Prostate gland (tissue), 2 donors: ENCODE measurements at regions not wholly inside any gene's neighbourhood (a gene's known extent, or its start where the extent isn't known, plus 50 kb on each side); places are given as distances from the start of the nearest gene placed in this dataset.
"Not testable (repeated sequence)": the region's sequence is repeated elsewhere in the genome, so short reads cannot be mapped to it uniquely, and the experiment has no call there.

Experiments
- POLR2AphosphoS5 ChIP-seq: sonication (generic); formaldehyde crosslinking; IDR thresholded peaks from one replicate; pipeline ENCODE4 v1.6.1; 2017; ENCODE audit warnings: antibody characterized with exemption
- TF ChIP-seq, protein P1 (sequence below), 4 experiments: fragments of 200-600 bp in 2 of 4; fragments of 450-650 bp in 2 of 4; sonication (generic) in 2 of 4; IDR thresholded peaks; 1 replicate in 3 of 4; 2 replicates in 1 of 4; pipeline ENCODE4 v1.5.1; 2016 to 2019; ENCODE audit warnings: antibody characterized with exemption in 4 of 4, mild to moderate bottlenecking in 2 of 4, moderate library complexity in 2 of 4

DNA sequence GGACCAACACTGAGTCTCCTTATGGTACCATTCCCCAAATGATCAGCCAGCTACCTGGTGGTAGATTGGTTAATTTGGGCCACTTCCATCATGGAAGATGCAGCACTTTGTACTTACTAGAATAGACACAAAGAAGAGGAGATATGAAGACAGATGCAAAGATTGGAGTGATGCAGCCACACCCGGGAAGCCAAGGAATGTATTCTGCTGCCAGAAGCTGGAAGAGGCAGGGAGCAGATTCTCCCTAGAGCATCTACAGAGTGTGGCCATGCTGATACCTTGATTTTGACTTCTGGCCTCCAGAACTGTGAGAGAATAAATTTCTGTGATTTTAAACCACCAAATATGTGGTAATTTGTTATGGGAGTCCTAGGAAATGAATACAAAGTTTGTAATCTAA is 68.9 kb downstream of the FOXD4L6 start:
- TF ChIP-seq, protein P1, sequence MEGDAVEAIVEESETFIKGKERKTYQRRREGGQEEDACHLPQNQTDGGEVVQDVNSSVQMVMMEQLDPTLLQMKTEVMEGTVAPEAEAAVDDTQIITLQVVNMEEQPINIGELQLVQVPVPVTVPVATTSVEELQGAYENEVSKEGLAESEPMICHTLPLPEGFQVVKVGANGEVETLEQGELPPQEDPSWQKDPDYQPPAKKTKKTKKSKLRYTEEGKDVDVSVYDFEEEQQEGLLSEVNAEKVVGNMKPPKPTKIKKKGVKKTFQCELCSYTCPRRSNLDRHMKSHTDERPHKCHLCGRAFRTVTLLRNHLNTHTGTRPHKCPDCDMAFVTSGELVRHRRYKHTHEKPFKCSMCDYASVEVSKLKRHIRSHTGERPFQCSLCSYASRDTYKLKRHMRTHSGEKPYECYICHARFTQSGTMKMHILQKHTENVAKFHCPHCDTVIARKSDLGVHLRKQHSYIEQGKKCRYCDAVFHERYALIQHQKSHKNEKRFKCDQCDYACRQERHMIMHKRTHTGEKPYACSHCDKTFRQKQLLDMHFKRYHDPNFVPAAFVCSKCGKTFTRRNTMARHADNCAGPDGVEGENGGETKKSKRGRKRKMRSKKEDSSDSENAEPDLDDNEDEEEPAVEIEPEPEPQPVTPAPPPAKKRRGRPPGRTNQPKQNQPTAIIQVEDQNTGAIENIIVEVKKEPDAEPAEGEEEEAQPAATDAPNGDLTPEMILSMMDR (IDR thresholded peaks at IDR 0.05): not testable (repeated sequence)
- TF ChIP-seq POLR2AphosphoS5: not testable (repeated sequence)
